Naive B cell (primary cell): ENCODE measurements at regions not wholly inside any gene's neighbourhood (a gene's known extent, or its start where the extent isn't known, plus 50 kb on each side); places are given as distances from the start of the nearest gene placed in this dataset.

Experiments used
- ATAC-seq, 2 donors: fragments of 150-1000 bp; cut with Tn5 transposase; 2 replicates each; pipeline ENCODE4 v1.10.0; 2021; ENCODE audit warnings: low read depth in 2 of 2, mild to moderate bottlenecking in 2 of 2, moderate library complexity in 2 of 2
- DNase-seq: peaks from one replicate; pipeline ENCODE4 v3.0.0; 2022
- H3K27ac Mint-ChIP-seq, 6 donors: one replicate each; pipeline ENCODE4 v1.8.0; 2020 to 2022; ENCODE audit warnings: mild to moderate bottlenecking in 6 of 6, mixed read lengths in 6 of 6, moderate library complexity in 5 of 6, inconsistent platforms in 2 of 6
- H3K27me3 Mint-ChIP-seq, 3 donors: one replicate each; pipeline ENCODE4 v1.8.0; 2021 to 2022; ENCODE audit warnings: mixed read lengths in 3 of 3, mild to moderate bottlenecking in 1 of 3
- H3K36me3 Mint-ChIP-seq, 2 donors: one replicate each; pipeline ENCODE4 v1.8.0; 2020 to 2022; ENCODE audit warnings: mixed read lengths in 2 of 2, inconsistent platforms in 1 of 2, mild to moderate bottlenecking in 1 of 2
- H3K4me1 Mint-ChIP-seq, 3 donors: one replicate each; pipeline ENCODE4 v1.8.0; 2020 to 2022; ENCODE audit warnings: mixed read lengths in 3 of 3, inconsistent platforms in 1 of 3, mild to moderate bottlenecking in 1 of 3, moderate library complexity in 1 of 3
- H3K4me3 Mint-ChIP-seq, 8 donors: one replicate each; pipeline ENCODE4 v1.8.0; 2020 to 2022; ENCODE audit warnings: mild to moderate bottlenecking in 8 of 8, mixed read lengths in 8 of 8, moderate library complexity in 8 of 8, inconsistent platforms in 2 of 8
- H3K9me3 Mint-ChIP-seq, 7 donors: one replicate each; pipeline ENCODE4 v1.8.0; 2020 to 2022; ENCODE audit warnings: mixed read lengths in 7 of 7, mild to moderate bottlenecking in 5 of 7, inconsistent platforms in 2 of 7, moderate library complexity in 1 of 7

DNA sequence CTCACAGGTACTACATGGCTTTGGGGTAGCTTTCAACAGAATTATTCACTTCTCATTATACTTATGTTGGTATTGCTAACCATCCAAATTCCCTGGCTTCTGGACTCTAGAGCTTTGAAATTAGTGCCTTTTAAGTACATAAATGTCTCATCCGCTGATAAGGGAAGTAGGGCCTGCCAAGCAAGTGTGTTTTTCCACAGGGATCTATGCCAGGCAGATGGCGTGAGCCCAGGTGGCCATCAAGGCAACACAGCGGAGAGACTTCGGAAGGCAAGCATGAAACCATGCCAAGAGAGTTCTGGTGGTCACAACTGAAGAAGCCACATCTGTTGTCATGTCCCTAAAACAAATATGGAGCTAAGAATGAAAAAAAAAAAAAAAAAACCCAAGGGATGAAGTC is 503.1 kb upstream of the LCORL start:
- Mint-ChIP-seq H3K27me3 (no peaks in the 10 kb centered on the region), H3K4me1 (no peaks in the 10 kb centered on the region), H3K4me3 (no peak overlapping the region), H3K9me3 (no peaks in the 10 kb centered on the region), H3K27ac (no peak overlapping the region), H3K36me3 (no peaks in the 10 kb centered on the region)
- ATAC-seq (no peak), DNase-seq (no peak)

DNA sequence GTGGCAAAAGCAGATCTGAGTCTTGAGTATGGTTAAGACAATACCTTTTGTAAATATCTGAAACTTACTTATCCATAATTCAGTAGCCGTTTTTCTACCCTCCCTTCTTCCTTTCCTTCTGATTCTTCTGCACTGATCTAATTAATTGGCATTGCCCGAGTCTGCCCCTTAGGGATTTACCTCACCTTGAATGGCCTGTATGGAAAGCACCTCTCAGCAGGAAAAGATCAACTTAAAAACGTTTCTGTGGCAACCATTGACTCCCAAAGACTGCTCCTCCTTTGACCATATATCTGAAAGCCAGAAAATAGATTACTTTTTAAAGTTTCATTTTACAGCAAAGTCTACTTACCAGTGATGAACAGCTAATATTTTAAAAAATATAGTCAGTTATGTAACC is 496.5 kb upstream of the LCORL start:
- no peaks in the 10 kb centered on the region for H3K4me1 Mint-ChIP-seq
- H3K27ac Mint-ChIP-seq: no peak overlapping the region
- no peaks in the 10 kb centered on the region for H3K36me3 Mint-ChIP-seq
- no peak for DNase-seq
- no peaks in the 10 kb centered on the region for H3K27me3 Mint-ChIP-seq
- no peak for ATAC-seq
- no peak overlapping the region for H3K4me3 Mint-ChIP-seq
- peaks cover 0 to 3% (median 0%) of the 10 kb centered on the region in 7 donors for H3K9me3 Mint-ChIP-seq

GRCh38 chr4:18513861-18514260 is 492.3 kb upstream of the LCORL start:
- no peaks in the 10 kb centered on the region for H3K36me3 Mint-ChIP-seq
- no peak overlapping the region for H3K4me3 Mint-ChIP-seq
- H3K27me3 Mint-ChIP-seq: no peaks in the 10 kb centered on the region
- H3K27ac Mint-ChIP-seq: no peak overlapping the region
- no peak for ATAC-seq
- no peak for DNase-seq
- no peaks in the 10 kb centered on the region for H3K4me1 Mint-ChIP-seq
- H3K9me3 Mint-ChIP-seq: peaks cover 0 to 4% (median 0%) of the 10 kb centered on the region in 7 donors

DNA sequence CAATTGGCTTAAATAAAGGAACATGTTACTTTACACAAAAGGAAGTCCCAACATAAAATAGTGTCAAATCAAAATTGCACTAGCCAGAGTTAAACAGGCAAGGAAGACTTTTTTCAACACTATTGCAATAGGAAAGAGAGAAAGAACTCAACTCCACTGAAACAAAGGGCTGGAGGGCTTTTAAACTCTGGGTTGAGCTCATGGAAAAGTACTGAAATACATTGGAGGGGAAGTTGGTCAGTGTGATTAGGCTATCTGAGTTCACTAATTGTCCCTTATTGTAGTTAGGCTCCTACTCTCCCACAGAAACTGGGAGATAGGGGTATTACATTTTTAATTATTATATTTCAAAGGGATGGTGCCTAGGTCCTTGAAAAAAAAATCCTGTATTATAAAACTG is 491.2 kb upstream of the LCORL start:
- Mint-ChIP-seq H3K9me3 (peaks cover 0 to 4% (median 0%) of the 10 kb centered on the region in 7 donors), H3K27ac (no peak overlapping the region), H3K4me3 (no peak overlapping the region), H3K36me3 (no peaks in the 10 kb centered on the region), H3K27me3 (no peaks in the 10 kb centered on the region), H3K4me1 (no peaks in the 10 kb centered on the region)
- DNase-seq: no peak
- ATAC-seq: no peak

DNA sequence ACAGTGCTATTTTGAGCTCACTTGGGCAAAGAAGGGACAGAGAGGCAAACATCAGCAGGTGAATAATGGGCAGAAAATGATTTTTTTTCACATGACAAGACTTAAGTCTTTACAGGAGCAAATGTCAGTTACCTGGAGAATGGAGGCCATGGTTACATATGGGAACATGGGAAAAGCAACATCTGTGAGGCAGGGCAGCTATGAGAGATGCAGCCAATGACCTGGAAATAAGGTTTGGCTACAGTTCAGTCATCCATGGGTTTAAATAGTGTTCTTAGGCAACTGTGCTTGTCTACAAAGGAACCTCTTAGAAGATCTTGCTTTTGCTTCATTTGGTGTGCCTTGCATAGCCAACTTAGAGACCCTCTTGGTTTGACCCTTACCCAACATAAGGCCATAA is 490.2 kb upstream of the LCORL start:
- no peak overlapping the region for H3K27ac Mint-ChIP-seq
- ATAC-seq: no peak
- no peaks in the 10 kb centered on the region for H3K36me3 Mint-ChIP-seq
- DNase-seq: no peak
- H3K27me3 Mint-ChIP-seq: no peaks in the 10 kb centered on the region
- H3K4me3 Mint-ChIP-seq: no peak overlapping the region
- peaks cover 0 to 4% (median 0%) of the 10 kb centered on the region in 7 donors for H3K9me3 Mint-ChIP-seq
- no peaks in the 10 kb centered on the region for H3K4me1 Mint-ChIP-seq

DNA sequence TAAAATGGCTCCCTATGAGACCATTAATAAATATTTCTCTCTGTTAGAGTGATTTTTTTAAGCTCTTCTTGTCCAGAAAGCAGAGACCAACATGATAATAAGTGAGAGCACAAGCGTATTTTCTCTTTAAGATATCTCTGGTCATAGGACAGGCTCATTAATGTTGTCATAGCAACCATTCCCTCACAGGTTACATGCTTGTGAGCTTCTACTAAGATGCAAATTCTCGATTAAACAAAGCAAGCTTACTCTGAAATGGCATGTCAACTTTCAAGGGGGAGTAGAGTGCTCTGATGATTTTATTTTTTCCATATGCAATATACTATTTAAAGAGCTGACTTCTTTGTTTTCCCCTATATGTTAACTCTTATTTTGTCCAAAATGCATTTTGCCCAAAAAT is 487.2 kb upstream of the LCORL start:
- no peaks in the 10 kb centered on the region for H3K27me3 Mint-ChIP-seq
- ATAC-seq: no peak
- DNase-seq: no peak
- no peaks in the 10 kb centered on the region for H3K4me1 Mint-ChIP-seq
- H3K27ac Mint-ChIP-seq: no peak overlapping the region
- no peak overlapping the region for H3K4me3 Mint-ChIP-seq
- H3K36me3 Mint-ChIP-seq: no peaks in the 10 kb centered on the region
- H3K9me3 Mint-ChIP-seq: peaks cover 0 to 4% (median 0%) of the 10 kb centered on the region in 7 donors

GRCh38 chr4:18480928-18481327 is 459.4 kb upstream of the LCORL start:
- ATAC-seq (no peak), DNase-seq (no peak)
- no peaks in the 10 kb centered on the region for H3K27me3 Mint-ChIP-seq
- no peaks in the 10 kb centered on the region for H3K4me1 Mint-ChIP-seq
- H3K36me3 Mint-ChIP-seq: peaks cover 5 to 6% of the 10 kb centered on the region in 2 donors
- peaks cover 4 to 38% (median 17%) of the 10 kb centered on the region in 7 donors for H3K9me3 Mint-ChIP-seq
- no peak overlapping the region for H3K4me3 Mint-ChIP-seq
- no peak overlapping the region for H3K27ac Mint-ChIP-seq

DNA sequence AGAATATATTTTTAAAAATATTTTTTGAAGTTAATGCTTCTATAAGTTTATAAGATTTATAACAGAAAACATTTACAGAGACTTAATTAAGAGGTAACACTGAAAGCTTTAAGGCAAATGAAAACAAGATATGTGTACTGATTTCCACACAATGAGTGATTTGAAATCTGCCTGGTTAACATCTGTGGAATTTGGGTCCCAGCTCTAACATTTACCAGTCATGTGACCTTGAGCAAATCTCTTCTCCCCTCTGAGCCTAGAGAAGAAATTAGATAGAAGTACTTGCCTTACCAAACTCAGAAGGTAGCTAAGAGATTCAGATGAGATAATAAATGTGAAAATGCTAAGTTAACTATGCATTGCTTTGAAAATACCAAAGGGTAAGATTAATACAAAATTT is 458.8 kb upstream of the LCORL start:
- H3K4me3 Mint-ChIP-seq: no peak overlapping the region
- DNase-seq: no peak

GRCh38 chr4:18479825-18480224 is 458.3 kb upstream of the LCORL start:
- Mint-ChIP-seq H3K9me3 (peaks cover 4 to 33% (median 14%) of the 10 kb centered on the region in 7 donors), H3K4me3 (no peak overlapping the region), H3K4me1 (no peaks in the 10 kb centered on the region), H3K27me3 (no peaks in the 10 kb centered on the region), H3K27ac (no peak overlapping the region), H3K36me3 (peaks cover 0 to 6% of the 10 kb centered on the region in 2 donors)
- no peak for DNase-seq
- no peak for ATAC-seq

More for the DNA sequence above, 458.8 kb upstream of the LCORL start:
- no peak for ATAC-seq
- Mint-ChIP-seq H3K27ac (no peak overlapping the region), H3K36me3 (peaks cover 3 to 6% of the 10 kb centered on the region in 2 donors), H3K9me3 (peaks cover 4 to 36% (median 15%) of the 10 kb centered on the region in 7 donors), H3K4me1 (no peaks in the 10 kb centered on the region), H3K27me3 (no peaks in the 10 kb centered on the region)

DNA sequence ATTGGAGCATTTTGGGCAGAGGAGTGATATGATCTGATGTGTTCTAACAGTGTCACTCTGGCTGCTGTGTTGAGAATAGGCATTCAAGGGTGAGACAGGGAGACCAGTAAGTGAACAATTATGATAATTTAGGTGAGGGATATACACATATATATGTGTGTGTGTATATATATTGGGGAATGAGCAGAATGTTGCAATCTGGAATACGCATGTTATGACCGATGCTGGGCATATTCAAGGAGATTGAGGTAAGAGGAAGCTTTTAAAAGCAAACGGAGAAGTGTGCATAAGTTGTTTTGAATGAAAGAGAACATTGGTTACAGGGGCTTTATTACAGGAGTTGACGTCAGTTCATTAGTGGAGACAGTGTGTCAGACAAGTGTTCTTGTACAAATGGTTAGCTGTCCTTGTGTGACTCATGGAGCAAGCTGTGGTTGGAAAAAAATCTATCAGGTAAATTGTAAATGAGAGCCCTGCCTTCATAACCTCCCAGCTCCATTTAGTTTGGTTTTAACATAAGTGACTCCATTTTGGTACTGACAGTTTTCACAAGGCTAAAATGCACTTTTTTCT is 442.5 kb upstream of the LCORL start:
- no peaks in the 10 kb centered on the region for H3K36me3 Mint-ChIP-seq
- H3K4me3 Mint-ChIP-seq: no peak overlapping the region
- H3K27me3 Mint-ChIP-seq: no peaks in the 10 kb centered on the region
- DNase-seq (no peak), ATAC-seq (no peak)
- no peaks in the 10 kb centered on the region for H3K4me1 Mint-ChIP-seq
- H3K27ac Mint-ChIP-seq: peak overlapping the region in 1 of 6 donors; percentile 7
- peaks cover 0 to 17% (median 0%) of the 10 kb centered on the region in 7 donors for H3K9me3 Mint-ChIP-seq

- DNase-seq: no peak
- ATAC-seq: no peak
- H3K36me3 Mint-ChIP-seq: no peaks in the 10 kb centered on the region
- no peaks in the 10 kb centered on the region for H3K4me1 Mint-ChIP-seq
- H3K9me3 Mint-ChIP-seq: peaks cover 0 to 2% (median 0%) of the 10 kb centered on the region in 7 donors
- H3K4me3 Mint-ChIP-seq: no peak overlapping the region
- H3K27ac Mint-ChIP-seq: no peak overlapping the region
- no peaks in the 10 kb centered on the region for H3K27me3 Mint-ChIP-seq
Observed at GRCh38 chr4:18458465-18458864, 436.9 kb upstream of the LCORL start.

GRCh38 chr4:18454349-18454748 is 432.8 kb upstream of the LCORL start:
- H3K4me3 Mint-ChIP-seq: no peak overlapping the region
- ATAC-seq (no peak), DNase-seq (no peak)
- H3K36me3 Mint-ChIP-seq: no peaks in the 10 kb centered on the region
- H3K27ac Mint-ChIP-seq: no peak overlapping the region
- H3K4me1 Mint-ChIP-seq: no peaks in the 10 kb centered on the region
- no peaks in the 10 kb centered on the region for H3K27me3 Mint-ChIP-seq
- peaks cover 0 to 6% (median 0%) of the 10 kb centered on the region in 7 donors for H3K9me3 Mint-ChIP-seq

- Mint-ChIP-seq H3K4me3 (no peak overlapping the region), H3K9me3 (peaks cover 2 to 34% (median 8%) of the 10 kb centered on the region in 7 donors), H3K27ac (no peak overlapping the region), H3K27me3 (no peaks in the 10 kb centered on the region), H3K36me3 (no peaks in the 10 kb centered on the region), H3K4me1 (no peaks in the 10 kb centered on the region)
- ATAC-seq (no peak), DNase-seq (no peak)
Observed at GRCh38 chr4:18445110-18445509, 423.6 kb upstream of the LCORL start.

GRCh38 chr4:18444206-18444605 is 422.7 kb upstream of the LCORL start:
- H3K27me3 Mint-ChIP-seq: no peaks in the 10 kb centered on the region
- H3K4me3 Mint-ChIP-seq: no peak overlapping the region
- ATAC-seq (no peak), DNase-seq (no peak)
- H3K9me3 Mint-ChIP-seq: peaks cover 2 to 27% (median 8%) of the 10 kb centered on the region in 7 donors
- no peaks in the 10 kb centered on the region for H3K36me3 Mint-ChIP-seq
- H3K27ac Mint-ChIP-seq: no peak overlapping the region
- H3K4me1 Mint-ChIP-seq: no peaks in the 10 kb centered on the region

DNA sequence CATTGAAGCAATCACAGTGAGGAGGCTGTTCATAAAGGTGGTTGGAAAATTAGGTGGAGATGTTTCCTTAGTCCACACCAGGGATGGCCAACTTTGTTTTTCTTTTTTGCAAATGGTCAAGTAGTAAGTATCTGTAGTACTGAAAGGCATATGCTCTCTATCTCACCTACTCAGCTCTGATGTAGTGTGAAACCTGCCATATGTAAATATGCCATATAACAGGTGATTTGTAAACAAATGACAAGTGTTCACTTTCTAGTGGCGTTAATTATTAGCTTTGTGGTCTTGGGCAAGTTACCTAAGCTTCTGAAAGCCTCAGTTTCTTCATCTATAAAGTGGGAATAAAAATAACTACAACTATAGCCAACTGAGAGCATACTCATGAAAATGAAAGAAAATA is 421.4 kb upstream of the LCORL start:
- no peaks in the 10 kb centered on the region for H3K36me3 Mint-ChIP-seq

More for the DNA sequence above, 421.4 kb upstream of the LCORL start:
- ATAC-seq: no peak
- no peaks in the 10 kb centered on the region for H3K4me1 Mint-ChIP-seq
- H3K27ac Mint-ChIP-seq: no peak overlapping the region
- no peak overlapping the region for H3K4me3 Mint-ChIP-seq
- H3K27me3 Mint-ChIP-seq: no peaks in the 10 kb centered on the region
- H3K9me3 Mint-ChIP-seq: peaks cover 2 to 19% (median 8%) of the 10 kb centered on the region in 7 donors
- no peak for DNase-seq
